Stimulated activated naive CD4-positive, alpha-beta T cell (primary cell): ENCODE measurements at regions not wholly inside any gene's neighbourhood (a gene's known extent, or its start where the extent isn't known, plus 50 kb on each side); places are given as distances from the start of the nearest gene placed in this dataset.

Experiments
- DNase-seq, 6 experiments: peaks; one replicate each; lab custom pipeline; 2025; lab: John Stamatoyannopoulos, UW

DNA sequence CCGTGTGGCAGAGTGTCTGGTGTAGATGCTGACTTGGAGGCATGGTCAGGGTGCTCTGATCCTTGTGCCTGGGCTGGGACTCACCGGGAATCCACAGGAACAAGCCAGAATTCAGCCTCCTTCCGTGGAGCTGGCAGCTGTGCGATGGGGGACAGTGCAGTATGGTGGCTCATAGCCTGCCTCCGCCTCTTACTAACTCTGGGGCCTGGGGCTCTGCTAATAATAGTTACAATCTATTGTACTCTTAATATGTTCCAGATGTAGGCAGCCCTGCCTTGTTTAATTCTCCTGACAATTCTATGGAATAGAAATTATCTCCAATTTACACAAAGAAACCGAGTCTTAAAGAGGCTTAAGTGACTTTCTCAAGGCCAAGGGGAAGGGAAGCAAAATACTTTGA lies 77.6 kb downstream of the PCDH1 start:
- DNase-seq = no peak

DNA sequence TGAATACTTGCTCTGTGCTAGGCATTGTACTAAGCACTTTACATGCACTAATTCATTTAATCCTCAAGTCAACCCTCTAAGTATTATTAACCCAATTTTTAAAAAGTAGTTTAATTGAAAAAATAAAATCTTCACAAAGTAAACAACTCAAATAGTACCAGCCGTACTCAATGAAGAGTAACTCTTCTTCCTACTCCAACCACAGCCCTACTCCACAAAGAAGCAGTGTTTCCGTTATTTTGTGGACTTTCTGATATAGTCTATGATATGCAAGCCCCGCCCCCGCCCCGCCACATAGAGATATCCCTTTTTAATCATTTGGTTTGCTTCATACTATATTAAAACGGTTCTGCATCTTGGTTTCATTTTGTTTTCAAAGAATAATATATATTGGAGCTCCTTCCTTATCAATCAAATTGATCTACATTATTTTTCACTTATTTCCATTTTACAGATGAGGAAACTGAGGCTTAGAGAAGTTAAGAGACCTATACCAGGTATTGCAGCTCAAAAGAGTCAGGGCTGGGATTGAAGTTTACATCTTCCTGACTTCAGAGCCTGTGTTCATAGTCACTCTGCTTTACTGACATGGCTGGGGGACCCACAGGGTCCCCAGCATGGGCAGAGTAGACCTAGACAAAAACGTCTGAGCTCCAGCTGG lies 78.6 kb downstream of the PCDH1 start:
- DNase-seq = no peak

GRCh38 chr5:141797425-141797824 lies 80.8 kb downstream of the PCDH1 start:
- no peak for DNase-seq

DNA sequence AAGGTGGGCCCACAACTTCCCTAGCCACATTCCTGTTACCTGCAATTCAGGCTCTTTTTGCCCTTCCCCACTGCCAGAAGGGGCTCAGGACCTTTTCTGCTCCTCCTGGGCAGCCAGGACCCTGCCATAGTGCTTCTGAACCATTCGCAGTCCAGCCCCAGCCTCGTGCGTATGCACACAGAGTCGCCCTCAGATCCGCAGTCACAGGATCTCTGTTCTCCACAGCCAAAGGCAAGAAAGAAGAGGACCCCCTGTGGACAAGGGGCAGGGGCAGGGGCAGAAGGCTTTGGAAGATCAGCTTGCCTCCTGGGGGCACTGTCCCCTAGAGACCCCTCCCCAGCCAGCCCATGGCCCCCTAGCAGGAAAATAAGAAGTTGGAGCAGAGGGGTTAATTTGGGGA lies 82.8 kb downstream of the PCDH1 start:
- no peak for DNase-seq

DNA sequence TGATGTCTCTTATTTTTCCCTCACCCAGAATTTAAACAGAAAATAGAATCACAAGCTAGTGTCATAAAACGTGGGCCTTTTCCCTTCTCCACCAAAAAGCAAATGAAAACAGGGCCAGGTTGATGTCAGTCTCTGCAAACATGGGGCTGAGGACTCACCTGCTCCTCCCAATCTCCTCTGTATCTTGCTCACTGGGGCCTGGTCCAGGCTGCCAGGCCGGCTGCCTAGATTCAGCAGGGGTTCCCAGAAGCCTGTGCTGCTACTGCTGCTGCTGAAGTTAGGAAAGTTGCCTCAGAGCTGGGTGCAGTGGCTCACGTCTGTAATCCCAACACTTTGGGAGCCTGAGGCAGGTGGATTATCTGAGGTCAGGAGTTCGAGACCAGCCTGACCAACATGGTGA lies 84.3 kb downstream of the PCDH1 start:
- DNase-seq = no peak

GRCh38 chr5:141793403-141793802 lies 84.8 kb downstream of the PCDH1 start:
- DNase-seq = no peak

- DNase-seq = no peak
These were observed 87.6 kb downstream of the PCDH1 start for GRCh38 chr5:141790630-141791029.

DNA sequence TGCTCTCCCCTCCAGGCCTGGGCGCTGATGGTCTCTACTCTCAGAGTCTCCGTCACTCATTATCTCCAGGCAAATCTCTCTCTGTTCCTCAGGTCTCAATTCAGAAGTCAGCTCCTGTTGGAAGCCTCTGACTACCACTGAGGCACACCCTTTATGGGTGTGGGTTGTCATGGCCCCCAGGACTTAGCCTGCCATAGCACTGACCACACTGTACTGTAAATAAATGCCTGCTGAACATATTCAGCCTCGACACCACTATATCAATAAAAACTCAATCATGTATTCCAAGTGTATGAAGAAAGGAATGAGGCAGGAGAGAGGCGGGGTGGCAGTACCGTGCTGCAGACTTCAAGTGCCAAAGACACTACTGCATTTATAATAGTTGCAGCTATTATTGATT lies 88.9 kb downstream of the PCDH1 start:
- no peak for DNase-seq

DNA sequence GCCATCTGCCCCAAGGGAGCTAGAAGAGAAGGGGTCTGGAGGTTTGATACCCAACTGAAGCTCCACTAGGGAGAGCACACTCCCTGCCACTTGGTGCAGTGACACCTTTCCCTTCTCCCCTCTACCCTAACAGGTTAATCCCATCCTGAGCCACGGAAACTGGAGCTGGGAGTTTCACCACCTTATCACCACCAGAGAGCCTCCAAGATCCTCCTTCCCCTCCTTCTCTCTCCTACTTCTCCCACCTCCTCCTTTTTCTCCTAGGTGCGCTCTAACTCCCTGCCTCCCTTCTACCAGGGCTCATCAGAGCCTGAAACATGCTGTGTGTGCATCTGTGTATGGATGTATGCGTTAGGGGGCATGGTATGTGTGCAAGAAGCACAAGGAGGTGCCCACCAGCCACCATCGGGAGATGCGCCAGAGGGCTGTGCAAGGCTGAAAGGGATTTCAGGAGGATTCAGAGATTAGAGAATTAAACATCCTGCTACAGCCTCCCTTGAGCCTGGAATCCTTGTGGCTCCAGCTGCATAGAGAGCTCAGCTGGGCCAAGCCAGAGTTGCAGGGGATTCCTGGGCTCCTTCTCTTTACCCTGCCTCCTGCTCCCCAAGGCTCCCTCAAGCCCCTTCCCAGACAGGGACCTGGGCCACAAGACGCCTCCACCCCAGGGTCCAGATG lies 89.8 kb downstream of the PCDH1 start:
- DNase-seq = no peak

GRCh38 chr5:141787376-141787775 lies 90.8 kb downstream of the PCDH1 start:
- no peak for DNase-seq

DNA sequence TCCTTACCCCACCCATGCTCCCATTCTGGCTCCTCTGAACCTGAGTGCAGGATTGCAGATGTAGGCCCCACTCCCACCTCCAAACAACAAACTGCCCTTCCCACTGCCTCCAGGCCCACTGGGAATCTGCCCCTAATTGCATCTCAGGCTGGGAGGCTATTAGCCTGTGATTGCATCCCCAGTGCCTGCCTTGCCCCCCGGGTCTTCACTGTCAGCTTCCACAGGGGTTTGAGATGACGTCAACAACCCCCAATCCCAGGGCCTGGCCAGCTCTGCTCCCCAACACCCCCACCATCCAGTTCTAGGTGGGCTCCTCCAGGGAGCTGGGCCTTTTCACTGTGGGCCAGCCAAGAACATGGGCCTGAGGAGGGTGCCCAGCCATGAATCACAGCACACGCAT lies 91.5 kb downstream of the PCDH1 start:
- no peak for DNase-seq

- no peak for DNase-seq
These were observed 92.5 kb downstream of the PCDH1 start for GRCh38 chr5:141785711-141786110.

GRCh38 chr5:141785135-141785534 lies 93.1 kb downstream of the PCDH1 start:
- no peak for DNase-seq

- no peak for DNase-seq
These were observed 93.7 kb downstream of the PCDH1 start for GRCh38 chr5:141784529-141784928.

DNA sequence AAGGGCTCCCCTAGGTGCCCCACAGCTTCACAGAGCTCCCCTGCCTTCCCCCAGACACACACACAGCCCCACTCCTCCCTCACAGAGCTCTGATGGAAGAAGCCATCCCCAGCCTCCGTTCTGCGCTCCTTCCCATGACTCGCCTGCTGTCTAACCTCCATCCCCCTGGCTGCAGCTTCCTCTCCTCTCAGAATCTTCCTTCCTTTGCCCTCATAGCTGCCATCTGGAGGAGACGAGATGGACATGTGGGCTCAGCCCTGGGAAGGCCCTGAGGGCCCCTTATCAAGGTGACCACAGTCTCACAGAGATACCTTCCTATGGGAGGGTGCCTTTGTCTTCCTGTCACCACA lies 94.3 kb downstream of the PCDH1 start:
- no peak for DNase-seq

- no peak for DNase-seq
These were observed 94.9 kb downstream of the PCDH1 start for GRCh38 chr5:141783005-141783946.

DNA sequence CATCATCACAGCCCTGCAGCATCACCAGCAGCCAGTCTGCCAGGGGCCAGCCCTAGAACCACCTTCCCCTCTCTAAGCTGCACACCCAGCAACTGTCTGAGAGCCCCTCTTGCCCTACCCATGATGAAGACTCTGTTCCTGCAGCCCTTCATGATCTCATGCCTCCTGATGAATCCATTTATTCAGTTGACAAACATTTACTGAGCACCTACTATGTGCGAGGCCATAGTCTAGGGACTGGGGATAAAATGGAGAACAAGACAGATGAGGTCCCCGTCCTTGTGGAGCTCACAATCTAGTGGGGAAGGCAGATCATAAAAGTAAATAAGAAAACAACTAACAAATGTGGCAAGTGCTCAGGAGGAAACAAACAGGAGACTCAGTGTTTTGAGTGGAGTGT lies 96.3 kb downstream of the PCDH1 start:
- DNase-seq = no peak

DNA sequence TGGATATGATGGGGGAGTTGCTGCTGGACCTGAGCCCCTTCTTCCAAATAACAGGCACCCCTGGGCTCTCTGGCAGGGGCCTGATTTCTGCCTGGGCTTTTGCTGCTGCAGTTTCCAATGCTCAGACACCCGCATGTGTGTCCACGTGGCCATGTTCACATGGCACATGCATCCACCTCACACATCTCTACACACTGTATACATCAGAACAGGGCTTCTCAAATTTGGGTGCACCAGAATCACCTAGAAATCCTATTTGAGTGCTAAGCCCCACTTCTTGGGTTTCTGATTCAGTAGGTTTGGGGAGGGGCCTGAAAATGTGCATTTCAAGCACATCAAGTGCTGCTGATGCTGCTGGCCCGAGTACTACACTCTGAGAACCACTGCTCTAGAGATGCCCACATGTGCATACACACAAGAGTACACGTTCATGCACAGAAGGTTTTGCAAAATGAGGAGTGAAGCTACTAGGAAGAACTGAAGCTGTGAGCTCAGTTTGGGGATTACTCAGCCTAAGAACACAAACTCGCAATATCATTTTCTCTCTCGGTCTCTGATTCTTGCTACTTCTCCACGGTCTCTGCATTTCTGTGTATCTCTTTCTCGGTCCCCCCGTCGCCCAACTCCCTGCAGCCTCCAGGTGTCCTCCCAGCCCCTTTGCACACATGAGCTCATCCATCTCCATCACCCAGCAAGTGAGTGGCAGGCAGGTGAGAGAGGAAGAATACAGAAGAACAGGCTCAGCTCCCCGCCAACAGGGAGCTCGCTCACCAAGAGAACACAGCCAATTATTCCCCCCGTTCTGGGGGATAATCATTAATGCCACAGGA lies 97.0 kb downstream of the PCDH1 start:
- no peak for DNase-seq

GRCh38 chr5:141780240-141780951 lies 97.8 kb downstream of the PCDH1 start:
- no peak for DNase-seq

- DNase-seq = no peak
These were observed 97.5 kb upstream of the ARAP3 start for GRCh38 chr5:141779503-141779973.

- DNase-seq = no peak
These were observed 96.7 kb upstream of the ARAP3 start for GRCh38 chr5:141778683-141779082.
